ENCODE measurements at regions not wholly inside any gene's neighbourhood (a gene's known extent, or its start where the extent isn't known, plus 50 kb on each side); places are given as distances from the start of the nearest gene placed in this dataset.
A peak's percentile ranks its signal among the peaks of the same experiment; 100 is the strongest.

DNA sequence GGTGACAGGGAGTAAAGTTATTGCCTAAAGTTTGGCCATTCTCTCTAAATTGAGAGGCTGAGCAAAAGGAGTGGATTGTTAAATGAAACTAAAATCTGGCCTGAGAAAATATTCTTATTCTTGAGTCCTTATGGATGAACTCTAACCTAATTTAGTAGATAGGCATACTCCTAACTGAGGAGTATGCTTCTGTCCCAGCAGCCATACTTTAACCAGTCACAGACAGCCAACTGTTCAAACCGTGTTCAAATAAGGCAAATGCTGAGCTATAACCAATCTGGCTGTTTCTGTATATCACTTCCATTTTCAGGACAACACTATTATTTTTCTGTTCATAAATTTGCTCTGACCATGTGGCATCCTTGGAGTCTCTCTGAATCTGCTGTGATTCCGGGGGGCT, 75.9 kb upstream of the RERGL start:
- TF ChIP-seq, protein P1, sequence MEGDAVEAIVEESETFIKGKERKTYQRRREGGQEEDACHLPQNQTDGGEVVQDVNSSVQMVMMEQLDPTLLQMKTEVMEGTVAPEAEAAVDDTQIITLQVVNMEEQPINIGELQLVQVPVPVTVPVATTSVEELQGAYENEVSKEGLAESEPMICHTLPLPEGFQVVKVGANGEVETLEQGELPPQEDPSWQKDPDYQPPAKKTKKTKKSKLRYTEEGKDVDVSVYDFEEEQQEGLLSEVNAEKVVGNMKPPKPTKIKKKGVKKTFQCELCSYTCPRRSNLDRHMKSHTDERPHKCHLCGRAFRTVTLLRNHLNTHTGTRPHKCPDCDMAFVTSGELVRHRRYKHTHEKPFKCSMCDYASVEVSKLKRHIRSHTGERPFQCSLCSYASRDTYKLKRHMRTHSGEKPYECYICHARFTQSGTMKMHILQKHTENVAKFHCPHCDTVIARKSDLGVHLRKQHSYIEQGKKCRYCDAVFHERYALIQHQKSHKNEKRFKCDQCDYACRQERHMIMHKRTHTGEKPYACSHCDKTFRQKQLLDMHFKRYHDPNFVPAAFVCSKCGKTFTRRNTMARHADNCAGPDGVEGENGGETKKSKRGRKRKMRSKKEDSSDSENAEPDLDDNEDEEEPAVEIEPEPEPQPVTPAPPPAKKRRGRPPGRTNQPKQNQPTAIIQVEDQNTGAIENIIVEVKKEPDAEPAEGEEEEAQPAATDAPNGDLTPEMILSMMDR (IDR thresholded peaks at IDR 0.05; ENCODE audit: borderline replicate concordance, insufficient read depth, low read depth, low read length): no peak
- no peak overlapping the region for H3K4me3 ChIP-seq (ENCODE audit: low read depth, low read length)

DNA sequence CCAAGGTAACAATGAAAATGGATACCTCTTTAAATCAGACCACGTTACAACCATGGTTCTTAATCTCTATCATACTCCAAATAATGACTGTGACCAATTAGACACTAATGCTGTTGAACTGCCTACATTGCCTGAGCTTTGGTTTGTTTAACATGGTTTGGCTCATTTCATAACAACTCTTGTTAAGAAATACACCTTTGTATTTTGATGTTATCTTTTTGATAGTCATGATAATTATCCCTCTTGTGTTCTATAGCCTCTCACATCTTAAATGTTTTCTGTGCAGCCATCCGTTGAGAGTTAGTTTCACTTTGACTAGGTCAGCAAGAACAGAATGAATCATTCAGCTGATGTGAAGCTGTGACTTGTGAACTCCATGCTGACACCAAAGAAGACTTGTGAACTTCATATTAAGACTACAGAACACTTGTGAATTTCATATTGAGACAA, 75.5 kb upstream of the RERGL start:
- no peak overlapping the region for H3K4me3 ChIP-seq (ENCODE audit: low read depth, low read length)
- TF ChIP-seq, protein P1 (IDR thresholded peaks at IDR 0.05; ENCODE audit: borderline replicate concordance, insufficient read depth, low read depth, low read length): no peak

DNA sequence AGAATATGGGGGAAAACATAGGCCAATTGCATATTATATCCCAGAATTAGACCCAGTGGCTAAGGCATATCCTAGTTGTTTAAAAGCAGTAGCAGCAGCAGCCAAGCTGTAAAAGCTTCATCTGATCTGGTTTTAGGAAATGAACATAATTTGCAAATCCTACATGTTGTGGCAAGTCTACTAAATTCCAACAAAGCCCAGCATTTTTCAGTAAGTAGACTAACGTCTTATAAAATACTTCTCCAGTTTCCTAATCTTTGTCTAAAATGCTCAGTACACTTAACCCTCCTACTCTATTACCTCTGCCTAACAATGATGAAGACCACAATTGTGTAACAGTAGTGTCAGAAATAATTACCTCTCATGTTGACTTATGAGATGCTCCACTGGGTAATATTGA, 70.9 kb upstream of the RERGL start:
- TF ChIP-seq, protein P1 (IDR thresholded peaks at IDR 0.05; ENCODE audit: borderline replicate concordance, insufficient read depth, low read depth, low read length): no peak

DNA sequence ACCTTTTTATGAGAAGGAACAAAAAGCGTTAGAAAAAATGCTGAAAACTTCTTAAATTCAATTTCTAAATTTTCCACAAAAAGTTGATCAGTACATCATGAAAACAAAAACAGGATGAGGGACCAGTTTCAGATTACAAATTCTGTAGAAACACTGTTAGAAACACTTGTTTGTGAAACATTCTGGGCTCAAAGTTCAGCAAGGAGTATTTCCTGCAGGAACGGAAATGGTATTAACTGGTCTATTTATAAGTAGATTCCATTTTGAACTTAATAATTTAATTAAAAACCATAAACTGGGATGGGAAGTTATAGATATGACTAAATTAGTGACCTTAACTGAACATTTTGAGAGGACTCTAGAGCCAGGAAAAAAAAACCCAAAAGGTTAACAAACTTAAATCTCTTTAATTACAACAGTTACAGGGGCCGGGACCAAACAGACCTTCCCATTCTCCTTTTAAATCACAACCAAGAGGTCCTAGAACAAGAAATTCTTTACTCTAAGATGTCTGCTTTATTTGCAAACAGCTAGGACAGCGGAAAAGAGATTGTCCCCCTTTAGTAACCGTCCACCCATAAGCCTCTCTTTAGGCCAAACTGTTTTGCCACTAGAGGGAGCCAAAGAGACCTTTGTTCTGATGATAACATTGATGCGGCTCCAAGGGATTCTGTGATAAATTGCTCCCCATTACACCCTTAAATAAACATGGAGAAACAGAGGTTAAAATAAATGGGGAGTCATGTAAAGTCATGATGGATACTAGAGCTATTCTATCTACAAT, 69.0 kb upstream of the RERGL start:
- H3K4me3 ChIP-seq (ENCODE audit: low read depth, low read length): no peak overlapping the region
- TF ChIP-seq, protein P1 (IDR thresholded peaks at IDR 0.05; ENCODE audit: borderline replicate concordance, insufficient read depth, low read depth, low read length): peak; percentile 71

More for the DNA sequence above, 70.9 kb upstream of the RERGL start:
- H3K4me3 ChIP-seq (ENCODE audit: low read depth, low read length): no peak overlapping the region

DNA sequence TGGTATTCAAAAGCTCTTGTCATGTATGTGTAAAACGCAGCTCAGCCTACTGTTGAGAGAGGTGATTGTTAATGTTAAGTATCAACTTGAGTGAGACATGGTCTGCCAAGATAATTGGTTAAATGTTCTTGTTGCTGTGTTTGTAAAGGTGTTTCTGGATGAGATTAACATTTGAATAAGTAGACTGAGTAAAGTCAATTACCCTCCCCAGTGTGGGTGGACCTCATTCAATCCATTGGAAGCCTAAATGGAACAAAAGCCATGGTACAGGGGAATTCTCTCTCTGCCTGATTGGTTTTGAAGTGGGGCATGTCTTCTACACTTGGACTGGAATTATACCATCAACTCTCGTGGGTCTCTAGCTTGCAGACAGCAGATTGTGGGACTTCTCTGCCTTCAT, 63.8 kb upstream of the RERGL start:
- H3K4me3 ChIP-seq (ENCODE audit: low read depth, low read length): no peak overlapping the region
- TF ChIP-seq, protein P1 (IDR thresholded peaks at IDR 0.05; ENCODE audit: borderline replicate concordance, insufficient read depth, low read depth, low read length): no peak

DNA sequence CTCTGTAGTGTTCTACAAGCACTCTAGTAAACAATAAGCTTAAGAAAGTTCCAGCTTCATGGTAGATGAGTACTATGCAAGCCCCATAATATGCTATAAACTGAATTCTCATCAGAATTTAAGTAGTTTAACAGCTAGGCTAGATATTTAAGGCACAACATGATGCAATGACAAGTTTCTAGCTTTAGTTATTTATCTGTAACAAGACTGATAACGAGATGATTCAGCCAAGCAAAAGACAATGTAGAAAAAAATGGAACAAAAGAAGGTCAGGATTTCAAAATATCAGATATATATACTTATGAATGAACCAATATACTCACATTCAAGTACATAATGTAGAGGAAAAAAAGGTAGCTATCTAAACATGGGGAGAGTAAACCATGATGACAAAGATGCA, 61.0 kb upstream of the RERGL start:
- TF ChIP-seq, protein P1 (IDR thresholded peaks at IDR 0.05; ENCODE audit: borderline replicate concordance, insufficient read depth, low read depth, low read length): no peak
- no peak overlapping the region for H3K4me3 ChIP-seq (ENCODE audit: low read depth, low read length)

DNA sequence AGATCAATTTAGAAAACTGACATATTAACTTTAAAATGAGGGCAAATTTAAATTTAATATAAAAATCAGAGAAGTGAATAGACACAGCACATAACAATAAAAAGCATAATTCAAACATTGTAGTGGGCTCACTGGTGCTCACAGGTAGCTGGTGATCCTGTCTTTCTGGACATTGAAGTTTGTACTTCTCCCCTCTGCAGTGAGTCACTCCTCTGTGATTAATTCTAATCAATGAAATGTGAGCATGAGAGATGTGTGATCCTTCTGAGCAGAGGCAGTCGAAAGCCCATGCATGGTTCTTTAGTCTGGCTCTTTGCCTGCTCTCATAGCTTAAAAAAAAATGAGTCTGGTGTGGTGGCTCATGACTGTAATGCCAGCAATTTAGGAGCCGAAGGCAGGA, 59.0 kb upstream of the RERGL start:
- TF ChIP-seq, protein P1 (IDR thresholded peaks at IDR 0.05; ENCODE audit: borderline replicate concordance, insufficient read depth, low read depth, low read length): no peak
- H3K4me3 ChIP-seq (ENCODE audit: low read depth, low read length): no peak overlapping the region

All from GM12875 (cell line).